Osteoblast (primary cell): ENCODE measurements at regions not wholly inside any gene's neighbourhood (a gene's known extent, or its start where the extent isn't known, plus 50 kb on each side); places are given as distances from the start of the nearest gene placed in this dataset.
"Not testable (repeated sequence)": the region's sequence is repeated elsewhere in the genome, so short reads cannot be mapped to it uniquely, and the experiment has no call there.

Experiments used
- DNase-seq: peaks from one replicate; pipeline ENCODE4 v3.0.0; 2011; ENCODE audit warnings: low spot score, mixed read lengths; ENCODE audit not compliant: insufficient read length; ENCODE audit errors: missing footprints
- H2AFZ ChIP-seq: 2 replicates; pipeline ENCODE4 v1.6.0; 2011; ENCODE audit warnings: mild to moderate bottlenecking, low read length
- H3K27ac ChIP-seq: 2 replicates; pipeline ENCODE4 v1.5.1; 2011; ENCODE audit warnings: mild to moderate bottlenecking, low read depth, low read length, moderate library complexity
- H3K27me3 ChIP-seq: 2 replicates; pipeline ENCODE4 v1.6.0; 2012; ENCODE audit warnings: mild to moderate bottlenecking, control low read depth, inconsistent platforms, low read length, moderate library complexity; ENCODE audit not compliant: insufficient read depth
- H3K36me3 ChIP-seq: 2 replicates; pipeline ENCODE4 v1.5.1; 2011; ENCODE audit warnings: mild to moderate bottlenecking, low read length, control low read depth, moderate library complexity; ENCODE audit not compliant: insufficient read depth
- H3K4me1 ChIP-seq: 2 replicates; pipeline ENCODE4 v1.5.1; 2011; ENCODE audit warnings: mild to moderate bottlenecking, low read length, control low read depth, moderate library complexity; ENCODE audit not compliant: insufficient read depth
- H3K4me2 ChIP-seq: 2 replicates; pipeline ENCODE4 v1.6.0; 2011; ENCODE audit warnings: mild to moderate bottlenecking, low read length; ENCODE audit not compliant: insufficient read depth
- H3K4me3 ChIP-seq: fragments of 200-600 bp; sonication (generic); 3 replicates; pipeline ENCODE4 v1.5.1; 2012; ENCODE audit warnings: mild to moderate bottlenecking, low read length, inconsistent platforms; ENCODE audit not compliant: insufficient read depth
- H3K79me2 ChIP-seq: 2 replicates; pipeline ENCODE4 v1.6.0; 2012; ENCODE audit warnings: mild to moderate bottlenecking, low read length, control low read depth, inconsistent platforms; ENCODE audit not compliant: insufficient read depth
- H3K9me3 ChIP-seq: 2 replicates; pipeline ENCODE4 v1.5.1; 2011; ENCODE audit warnings: low read depth, low read length, control low read depth
- H4K20me1 ChIP-seq: 2 replicates; pipeline ENCODE4 v1.6.0; 2012; ENCODE audit warnings: mild to moderate bottlenecking, low read length, control low read depth; ENCODE audit not compliant: insufficient read depth
- CTCF ChIP-seq: IDR thresholded peaks from 2 replicates; pipeline ENCODE4 v1.5.1; 2011; ENCODE audit warnings: mild to moderate bottlenecking, low read depth, low read length, moderate library complexity; ENCODE audit errors: extremely low read depth

GRCh38 chr10:64426745-64427144 lies 905.5 kb downstream of the REEP3 start:
- H3K4me1 ChIP-seq = no peaks in the 10 kb centered on the region

DNA sequence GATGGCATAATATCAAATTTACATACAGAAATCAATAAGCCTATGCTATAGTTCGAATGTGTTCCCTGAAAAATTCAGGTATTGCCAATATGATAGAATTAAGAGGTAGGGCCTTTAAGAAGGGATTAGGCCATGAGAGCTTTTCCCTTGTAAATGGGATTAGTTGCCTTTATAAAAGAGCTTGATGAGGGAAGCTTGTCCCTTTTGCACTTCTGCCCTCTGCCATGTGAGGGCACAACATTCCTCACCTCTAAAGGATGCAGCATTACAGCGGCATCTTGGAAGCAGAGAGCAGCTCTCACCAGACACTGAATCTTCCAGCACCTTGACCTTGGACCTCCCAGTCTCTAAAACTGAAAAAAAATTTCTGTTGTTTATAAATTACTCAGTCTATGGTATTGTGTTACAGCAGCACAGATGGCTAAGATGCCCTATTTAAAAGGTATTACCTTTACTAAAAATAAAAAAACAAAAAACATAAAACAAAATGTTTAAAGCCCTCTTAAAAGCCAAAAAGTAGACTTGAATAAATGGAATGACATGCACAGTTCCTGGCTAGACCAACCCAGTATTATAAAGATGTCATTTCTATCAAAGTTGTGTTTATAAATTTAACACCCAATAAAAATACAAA lies 909.6 kb downstream of the REEP3 start:
- Histone ChIP-seq H3K27ac (no peak overlapping the region), H3K4me1 (no peaks in the 10 kb centered on the region)
- no peak for DNase-seq

More at GRCh38 chr10:64426745-64427144, 905.5 kb downstream of the REEP3 start:
- Histone ChIP-seq H2AFZ (no peak overlapping the region), H3K79me2 (no peaks in the 10 kb centered on the region), H3K4me2 (no peak overlapping the region), H3K27me3 (no peaks in the 10 kb centered on the region), H3K4me3 (no peak overlapping the region), H4K20me1 (no peaks in the 10 kb centered on the region), H3K27ac (no peak overlapping the region), H3K36me3 (no peaks in the 10 kb centered on the region), H3K9me3 (no peaks in the 10 kb centered on the region)
- no peak for TF ChIP-seq CTCF
- no peak for DNase-seq

GRCh38 chr10:64441872-64442271 lies 920.7 kb downstream of the REEP3 start:
- H3K4me1 ChIP-seq, H4K20me1 ChIP-seq, H3K27me3 ChIP-seq, H2AFZ ChIP-seq, H3K36me3 ChIP-seq, DNase-seq, H3K4me3 ChIP-seq, H3K79me2 ChIP-seq, H3K27ac ChIP-seq, H3K4me2 ChIP-seq, H3K9me3 ChIP-seq: not testable (repeated sequence)

More for the DNA sequence above, 909.6 kb downstream of the REEP3 start:
- Histone ChIP-seq H3K36me3 (no peaks in the 10 kb centered on the region), H3K79me2 (no peaks in the 10 kb centered on the region), H3K4me3 (no peak overlapping the region), H3K4me2 (no peak overlapping the region), H3K27me3 (no peaks in the 10 kb centered on the region), H2AFZ (no peak overlapping the region), H4K20me1 (no peaks in the 10 kb centered on the region), H3K9me3 (no peaks in the 10 kb centered on the region)
- TF ChIP-seq CTCF = no peak

- Histone ChIP-seq H4K20me1 (no peaks in the 10 kb centered on the region), H3K27ac (no peak overlapping the region), H2AFZ (no peak overlapping the region), H3K27me3 (no peaks in the 10 kb centered on the region), H3K9me3 (peaks cover 2% of the 10 kb centered on the region), H3K4me1 (no peaks in the 10 kb centered on the region), H3K79me2 (no peaks in the 10 kb centered on the region), H3K36me3 (no peaks in the 10 kb centered on the region), H3K4me3 (no peak overlapping the region), H3K4me2 (no peak overlapping the region)
- DNase-seq = no peak
- no peak for TF ChIP-seq CTCF
These were observed 923.0 kb downstream of the REEP3 start for GRCh38 chr10:64444163-64444562.
